Neuronal stem cell (in vitro differentiated cells): ENCODE measurements at regions not wholly inside any gene's neighbourhood (a gene's known extent, or its start where the extent isn't known, plus 50 kb on each side); places are given as distances from the start of the nearest gene placed in this dataset.

Experiments used
- DNase-seq: peaks from one replicate; pipeline ENCODE4 v3.0.0-alpha.2; 2013; ENCODE audit warnings: low spot score
- H2AFZ ChIP-seq: one replicate; pipeline ENCODE4 v1.6.1; 2013; ENCODE audit warnings: mild to moderate bottlenecking, low read length, inconsistent platforms
- H2AK5ac ChIP-seq: 2 replicates; pipeline ENCODE4 v1.6.1; 2013; ENCODE audit warnings: low read depth, mild to moderate bottlenecking, inconsistent platforms, low read length, moderate library complexity, mixed read lengths
- H2BK120ac ChIP-seq: 2 replicates; pipeline ENCODE4 v1.6.1; 2013; ENCODE audit warnings: low read depth, mild to moderate bottlenecking, inconsistent platforms, low read length, moderate library complexity, mixed read lengths
- H2BK12ac ChIP-seq: one replicate; pipeline ENCODE4 v1.6.1; 2013; ENCODE audit warnings: low read length, inconsistent platforms
- H2BK15ac ChIP-seq: 2 replicates; pipeline ENCODE4 v1.6.1; 2013; ENCODE audit warnings: mild to moderate bottlenecking, low read length, inconsistent platforms, mixed read lengths
- H2BK5ac ChIP-seq: one replicate; pipeline ENCODE4 v1.6.1; 2013; ENCODE audit warnings: inconsistent platforms, mild to moderate bottlenecking, low read length, moderate library complexity
- H3K14ac ChIP-seq: one replicate; pipeline ENCODE4 v1.6.1; 2013; ENCODE audit warnings: low read length, inconsistent platforms
- H3K18ac ChIP-seq: 2 replicates; pipeline ENCODE4 v1.6.1; 2013; ENCODE audit warnings: low read length, inconsistent platforms
- H3K23ac ChIP-seq: 2 replicates; pipeline ENCODE4 v1.6.1; 2013; ENCODE audit warnings: low read depth, mild to moderate bottlenecking, mixed read lengths, low read length, inconsistent platforms; ENCODE audit not compliant: poor library complexity
- H3K27ac ChIP-seq: replicated peaks from 3 replicates; pipeline ENCODE4 v1.5.1; 2013; ENCODE audit warnings: low read length, inconsistent platforms
- H3K27me3 ChIP-seq, 3 experiments: 2 replicates each; pipeline ENCODE4 v1.6.1; 2013; ENCODE audit warnings: low read length in 3 of 3, mild to moderate bottlenecking in 2 of 3, inconsistent platforms in 1 of 3, low read depth in 1 of 3, mixed read lengths in 1 of 3, moderate library complexity in 1 of 3; ENCODE audit not compliant: control insufficient read depth in 3 of 3, insufficient read depth in 3 of 3
- H3K36me3 ChIP-seq, 2 donors: replicated peaks in 1 of 2; 2 replicates each; pipeline ENCODE4 v1.6.1; 2013; ENCODE audit warnings: low read length in 2 of 2; ENCODE audit not compliant: control insufficient read depth in 2 of 2, insufficient read depth in 2 of 2
- H3K4ac ChIP-seq: 2 replicates; pipeline ENCODE4 v1.6.1; 2013; ENCODE audit warnings: inconsistent platforms, mild to moderate bottlenecking, low read length, moderate library complexity
- H3K4me1 ChIP-seq, 2 donors: 1 replicate in 1 of 2; 2 replicates in 1 of 2; pipeline ENCODE4 v1.6.1; 2013; ENCODE audit warnings: low read length in 2 of 2, low read depth in 1 of 2; ENCODE audit not compliant: control insufficient read depth in 2 of 2, insufficient read depth in 1 of 2
- H3K4me2 ChIP-seq: one replicate; pipeline ENCODE4 v1.6.1; 2013; ENCODE audit warnings: mild to moderate bottlenecking, low read length, inconsistent platforms; ENCODE audit not compliant: insufficient read depth, poor library complexity, severe bottlenecking
- H3K4me3 ChIP-seq, 2 donors: 2 replicates each; pipeline ENCODE4 v1.5.1; 2013; ENCODE audit warnings: low read length in 2 of 2, mild to moderate bottlenecking in 2 of 2, inconsistent platforms in 1 of 2, moderate library complexity in 1 of 2
- H3K79me1 ChIP-seq: one replicate; pipeline ENCODE4 v1.6.1; 2013; ENCODE audit warnings: low read depth, mild to moderate bottlenecking, inconsistent platforms, low read length, moderate library complexity
- H3K9ac ChIP-seq: one replicate; pipeline ENCODE4 v1.6.1; 2013; ENCODE audit warnings: mild to moderate bottlenecking, low read depth, low read length, inconsistent platforms; ENCODE audit not compliant: poor library complexity
- H3K9me3 ChIP-seq, 2 donors: replicated peaks in 1 of 2; 2 replicates each; pipeline versions ENCODE3 to v1.6.1; 2013; ENCODE audit warnings: low read length in 2 of 2, mild to moderate bottlenecking in 2 of 2, inconsistent platforms in 1 of 2, low read depth in 1 of 2, mixed read lengths in 1 of 2, moderate library complexity in 1 of 2; ENCODE audit not compliant: control insufficient read depth in 2 of 2, insufficient read depth in 1 of 2
- H4K8ac ChIP-seq: one replicate; pipeline ENCODE4 v1.6.1; 2013; ENCODE audit warnings: low read depth, mild to moderate bottlenecking, inconsistent platforms, low read length, moderate library complexity
- H4K91ac ChIP-seq: one replicate; pipeline ENCODE4 v1.6.1; 2013; ENCODE audit warnings: low read length, low read depth, mild to moderate bottlenecking, inconsistent platforms; ENCODE audit not compliant: poor library complexity
- WGBS, 2 donors: extraction: QIAGEN DNeasy Blood & Tissue Kit; methylation state at CpG; one replicate each; pipeline ENCODE4 v1.1.7; 2013; ENCODE audit warnings: missing lambda C conversion rate in 2 of 2, mixed read lengths in 1 of 2; ENCODE audit not compliant: insufficient read length in 2 of 2, insufficient replicate concordance in 1 of 2; ENCODE audit errors: extremely low coverage in 2 of 2; 5-methylcytosine and 5-hydroxymethylcytosine counted together

DNA sequence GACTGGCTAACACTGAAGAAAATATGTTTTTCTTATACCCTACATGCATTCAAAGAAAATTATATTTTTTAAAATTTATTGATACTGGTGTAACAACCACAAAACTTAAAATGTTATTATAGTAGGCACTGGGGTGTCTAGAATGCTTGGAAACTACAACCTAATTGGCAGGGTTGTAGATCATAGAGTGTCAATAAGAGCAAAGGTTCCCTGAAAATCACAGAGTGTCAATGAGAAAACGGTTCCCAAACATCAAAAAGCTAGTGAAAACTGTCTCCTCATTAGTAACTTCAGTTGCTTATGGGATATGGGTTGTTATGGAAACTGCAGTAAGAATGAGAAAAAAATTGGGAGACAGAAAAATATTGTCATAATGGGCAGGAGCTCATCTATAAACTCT lies 214.4 kb upstream of the CCNG1 start:
- H2BK12ac ChIP-seq = no peak overlapping the region
- no peak overlapping the region for H3K4ac ChIP-seq
- H2AK5ac ChIP-seq = no peak overlapping the region
- no peak overlapping the region for H2BK5ac ChIP-seq
- no peaks in the 10 kb centered on the region for H3K9me3 ChIP-seq
- H3K4me3 ChIP-seq = no peak overlapping the region
- H3K14ac ChIP-seq = no peak overlapping the region
- H3K27ac ChIP-seq = no peak overlapping the region
- H4K8ac ChIP-seq = no peak overlapping the region
- H3K18ac ChIP-seq = no peak overlapping the region
- no peak overlapping the region for H3K9ac ChIP-seq
- DNase-seq = no peak
- WGBS, 2 donors = no CpG with 5 or more reads among the region's 1 CpG
- no peak overlapping the region for H2AFZ ChIP-seq
- H3K4me2 ChIP-seq = no peak overlapping the region
- H3K27me3 ChIP-seq = no peaks in the 10 kb centered on the region
- no peak overlapping the region for H2BK15ac ChIP-seq
- no peaks in the 10 kb centered on the region for H3K79me1 ChIP-seq
- no peaks in the 10 kb centered on the region for H3K4me1 ChIP-seq
- no peak overlapping the region for H3K23ac ChIP-seq
- no peaks in the 10 kb centered on the region for H3K36me3 ChIP-seq
- H4K91ac ChIP-seq = no peak overlapping the region
- no peak overlapping the region for H2BK120ac ChIP-seq

DNA sequence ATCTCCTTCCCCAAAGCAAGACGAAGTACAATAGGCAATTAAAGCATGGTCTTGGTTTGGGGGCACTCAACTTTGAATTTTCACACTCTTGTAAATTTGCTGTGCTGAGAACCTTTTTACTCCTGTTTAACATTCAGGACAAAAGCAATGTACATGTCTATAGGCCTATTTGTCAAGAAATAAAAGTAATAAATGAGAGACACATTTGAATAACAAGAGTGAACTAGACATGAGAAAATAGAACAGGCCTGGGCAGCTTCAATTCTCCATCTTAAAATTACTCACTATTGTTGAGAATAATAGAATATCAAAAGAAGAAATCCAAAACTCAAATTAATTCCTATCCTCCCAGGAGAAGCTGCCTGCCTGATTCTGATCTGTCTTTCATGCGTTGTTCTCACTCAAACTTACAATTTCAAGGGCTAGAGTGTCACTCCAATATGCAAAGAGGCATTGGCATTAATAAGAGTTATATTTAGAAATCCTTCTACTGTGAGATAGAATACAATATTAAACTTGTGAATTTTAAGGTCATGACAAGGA lies 192.9 kb upstream of the CCNG1 start:
- Histone ChIP-seq H2BK120ac (no peak overlapping the region), H3K14ac (no peak overlapping the region), H3K18ac (no peak overlapping the region), H2AFZ (no peak overlapping the region), H3K9me3 (no peaks in the 10 kb centered on the region), H3K23ac (no peak overlapping the region), H3K4me1 (no peaks in the 10 kb centered on the region), H2BK12ac (no peak overlapping the region), H3K79me1 (no peaks in the 10 kb centered on the region), H3K36me3 (no peaks in the 10 kb centered on the region), H3K4me2 (no peak overlapping the region), H3K27ac (no peak overlapping the region), H2AK5ac (no peak overlapping the region), H2BK15ac (no peak overlapping the region), H3K4ac (no peak overlapping the region), H3K27me3 (no peaks in the 10 kb centered on the region), H3K9ac (no peak overlapping the region), H4K8ac (no peak overlapping the region), H4K91ac (no peak overlapping the region), H2BK5ac (no peak overlapping the region), H3K4me3 (no peak overlapping the region)
- WGBS, 2 donors = no CpG with 5 or more reads among the region's 2 CpGs
- no peak for DNase-seq

DNA sequence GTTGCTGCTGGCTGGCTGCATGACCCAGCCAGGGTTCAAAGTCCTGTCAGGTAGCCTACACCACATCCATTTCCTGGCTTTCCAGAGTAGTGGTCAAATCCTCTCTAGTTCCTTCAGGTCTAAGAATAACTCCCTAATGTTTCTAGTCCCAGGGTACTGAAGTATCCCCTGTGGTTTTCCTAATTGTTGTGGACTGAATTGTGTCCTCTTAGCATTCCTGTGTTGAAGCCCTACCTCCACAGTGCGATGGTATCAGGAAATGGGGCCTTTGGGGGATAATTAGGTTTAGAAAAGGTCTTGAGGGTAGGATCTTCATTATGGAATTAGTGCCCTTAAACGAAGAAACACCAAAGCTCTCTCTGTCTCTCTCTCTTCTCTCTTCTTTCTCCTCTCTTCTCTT lies 191.8 kb upstream of the CCNG1 start:
- Histone ChIP-seq H2BK12ac (no peak overlapping the region), H3K36me3 (no peaks in the 10 kb centered on the region), H3K79me1 (no peaks in the 10 kb centered on the region), H3K4me3 (no peak overlapping the region), H4K8ac (no peak overlapping the region), H2AK5ac (no peak overlapping the region), H3K9me3 (no peaks in the 10 kb centered on the region), H3K18ac (no peak overlapping the region), H3K23ac (no peak overlapping the region), H4K91ac (no peak overlapping the region), H3K4ac (no peak overlapping the region), H2BK120ac (no peak overlapping the region), H2AFZ (no peak overlapping the region), H3K4me1 (no peaks in the 10 kb centered on the region), H3K4me2 (no peak overlapping the region), H3K27me3 (no peaks in the 10 kb centered on the region), H2BK15ac (no peak overlapping the region), H2BK5ac (no peak overlapping the region), H3K27ac (no peak overlapping the region), H3K9ac (no peak overlapping the region), H3K14ac (no peak overlapping the region)
- WGBS, 2 donors = no CpG with 5 or more reads among the region's 2 CpGs
- no peak for DNase-seq

- no peak overlapping the region for H3K27ac ChIP-seq
- no peak overlapping the region for H2AK5ac ChIP-seq
- no peak overlapping the region for H4K91ac ChIP-seq
- DNase-seq = no peak
- peaks cover 0 to 2% of the 10 kb centered on the region in 2 donors for H3K4me1 ChIP-seq
- WGBS, 2 donors = no CpG with 5 or more reads among the region's 2 CpGs
- no peak overlapping the region for H3K18ac ChIP-seq
- H2BK120ac ChIP-seq = no peak overlapping the region
- H3K4me3 ChIP-seq = peak overlapping the region in 1 of 2 donors; percentile 4
- no peak overlapping the region for H4K8ac ChIP-seq
- no peak overlapping the region for H3K4ac ChIP-seq
- no peaks in the 10 kb centered on the region for H3K9me3 ChIP-seq
- peaks cover 0 to 2% of the 10 kb centered on the region in 2 donors for H3K36me3 ChIP-seq
- no peak overlapping the region for H3K9ac ChIP-seq
- H2AFZ ChIP-seq = no peak overlapping the region
- no peak overlapping the region for H2BK12ac ChIP-seq
- H3K14ac ChIP-seq = no peak overlapping the region
- no peak overlapping the region for H2BK5ac ChIP-seq
- H2BK15ac ChIP-seq = no peak overlapping the region
- H3K27me3 ChIP-seq = no peaks in the 10 kb centered on the region
- H3K4me2 ChIP-seq = no peak overlapping the region
- H3K79me1 ChIP-seq = no peaks in the 10 kb centered on the region
- no peak overlapping the region for H3K23ac ChIP-seq
These were observed 189.1 kb upstream of the CCNG1 start for GRCh38 chr5:163248333-163248732.
